Keratinocyte (primary cell): ENCODE measurements at regions not wholly inside any gene's neighbourhood (a gene's known extent, or its start where the extent isn't known, plus 50 kb on each side); places are given as distances from the start of the nearest gene placed in this dataset.

Source experiments
- DNase-seq: peaks from one replicate; pipeline ENCODE4 v3.0.0-alpha.2; 2011; ENCODE audit warnings: low read depth, missing footprints, low spot score
- FAIRE-seq: peaks from 2 replicates; lab custom pipeline; 2011; peaks lifted over from hg19 to GRCh38; lab: Jason Lieb, UNC
- H2AFZ ChIP-seq: 2 replicates; pipeline ENCODE4 v1.6.0; 2012; ENCODE audit warnings: low read length, control low read depth, inconsistent platforms; ENCODE audit not compliant: control insufficient read depth
- H3K27ac ChIP-seq: 2 replicates; pipeline ENCODE4 v1.5.1; 2011; ENCODE audit warnings: low read length; ENCODE audit not compliant: control insufficient read depth, insufficient read depth
- H3K27me3 ChIP-seq: 3 replicates; pipeline ENCODE4 v1.6.0; 2011; ENCODE audit warnings: low read length; ENCODE audit not compliant: control insufficient read depth, insufficient read depth; ENCODE audit errors: extremely low read depth
- H3K36me3 ChIP-seq, 2 experiments: 2 replicates in 1 of 2; 3 replicates in 1 of 2; pipeline ENCODE4 v1.5.1; 2011; ENCODE audit warnings: low read length in 2 of 2, mild to moderate bottlenecking in 1 of 2; ENCODE audit not compliant: control insufficient read depth in 2 of 2, insufficient read depth in 2 of 2; ENCODE audit errors: extremely low read depth in 1 of 2
- H3K4me1 ChIP-seq: 3 replicates; pipeline ENCODE4 v1.5.1; 2011; ENCODE audit warnings: low read length; ENCODE audit not compliant: control insufficient read depth, insufficient read depth; ENCODE audit errors: extremely low read depth
- H3K4me2 ChIP-seq: 3 replicates; pipeline ENCODE4 v1.6.0; 2011; ENCODE audit warnings: low read depth, low read length; ENCODE audit not compliant: control insufficient read depth, insufficient read depth; ENCODE audit errors: extremely low read depth
- H3K4me3 ChIP-seq, 3 experiments: fragments of 200-600 bp in 1 of 3; sonication (generic) in 1 of 3; 2 replicates in 2 of 3; 3 replicates in 1 of 3; pipeline ENCODE4 v1.5.1; 2011 to 2016; ENCODE audit warnings: low read length in 3 of 3, mild to moderate bottlenecking in 3 of 3, control low read depth in 2 of 3, inconsistent platforms in 1 of 3, low read depth in 1 of 3, mixed read lengths in 1 of 3, mixed run types in 1 of 3, moderate library complexity in 1 of 3; ENCODE audit not compliant: control insufficient read depth in 2 of 3, insufficient read depth in 2 of 3; ENCODE audit errors: extremely low read depth in 1 of 3
- H3K79me2 ChIP-seq: 2 replicates; pipeline ENCODE4 v1.6.0; 2012; ENCODE audit warnings: low read length; ENCODE audit not compliant: control insufficient read depth, insufficient read depth
- H3K9ac ChIP-seq: 3 replicates; pipeline ENCODE4 v1.6.0; 2011; ENCODE audit warnings: low read length; ENCODE audit not compliant: control insufficient read depth, insufficient read depth; ENCODE audit errors: extremely low read depth
- H3K9me1 ChIP-seq: 3 replicates; pipeline ENCODE4 v1.6.0; 2011; ENCODE audit warnings: low read length; ENCODE audit not compliant: control insufficient read depth, insufficient read depth; ENCODE audit errors: extremely low read depth
- H3K9me3 ChIP-seq: 2 replicates; pipeline ENCODE4 v1.5.1; 2012; ENCODE audit warnings: low read depth, low read length; ENCODE audit not compliant: control insufficient read depth
- H4K20me1 ChIP-seq: 3 replicates; pipeline ENCODE4 v1.6.0; 2011; ENCODE audit warnings: low read length; ENCODE audit not compliant: control insufficient read depth, insufficient read depth; ENCODE audit errors: extremely low read depth
- CTCF ChIP-seq, 3 experiments: IDR thresholded peaks in 1 of 3; conservative IDR thresholded peaks in 1 of 3; optimal IDR thresholded peaks in 1 of 3; 2 replicates in 2 of 3; 3 replicates in 1 of 3; pipeline versions ENCODE3 to v1.5.1; 2011; ENCODE audit warnings: low read length in 3 of 3, mild to moderate bottlenecking in 3 of 3, moderate library complexity in 2 of 3, control low read depth in 1 of 3, inconsistent platforms in 1 of 3; ENCODE audit not compliant: insufficient read depth in 2 of 3; ENCODE audit errors: extremely low read depth in 1 of 3
- EZH2 ChIP-seq: IDR thresholded peaks from one replicate; pipeline ENCODE4 v1.6.1; 2012; ENCODE audit warnings: inconsistent platforms, mild to moderate bottlenecking, low read length, moderate library complexity
- dilution Hi-C: fragments of 300-500 bp; cut with MboI; formaldehyde crosslinking; loops from one replicate; pipeline ENCODE4 v1.7.0; 2020; ENCODE audit warnings: low sequenced_read_pairs; ENCODE audit not compliant: extremely low pct_ligation_motif_present

GRCh38 chr21:31517664-31518414 is 141.7 kb upstream of the SOD1 start:
- Histone ChIP-seq H3K36me3 (no peaks in the 10 kb centered on the region), H4K20me1 (no peaks in the 10 kb centered on the region), H3K27me3 (no peaks in the 10 kb centered on the region), H3K9ac (no peak overlapping the region), H3K9me3 (no peaks in the 10 kb centered on the region), H3K4me2 (no peak overlapping the region), H3K27ac (no peak overlapping the region), H2AFZ (no peak overlapping the region), H3K79me2 (no peaks in the 10 kb centered on the region), H3K9me1 (no peaks in the 10 kb centered on the region), H3K4me3 (no peak overlapping the region), H3K4me1 (no peaks in the 10 kb centered on the region)
- DNase-seq (no peak), FAIRE-seq (no peak)
- TF ChIP-seq EZH2 (no peak), CTCF (optimal IDR thresholded peaks at IDR 0.05 in 1 of 3, IDR thresholded peaks at IDR 0.05 in 1 of 3, conservative IDR thresholded peaks at IDR 0.05 in 1 of 3; ENCODE audit: extremely low read depth in 1 of 3, insufficient read depth in 2 of 3, low read length in 3 of 3) (no peak)
- dilution Hi-C loops = no loop called here

- FAIRE-seq = no peak
- no peak overlapping the region for H3K27ac ChIP-seq
- dilution Hi-C loops = no loop called here
Observed at GRCh38 chr21:31515253-31515652, 144.2 kb upstream of the SOD1 start.

More at GRCh38 chr21:31515253-31515652, 144.2 kb upstream of the SOD1 start:
- no peaks in the 10 kb centered on the region for H3K79me2 ChIP-seq
- H3K4me2 ChIP-seq = no peak overlapping the region
- H4K20me1 ChIP-seq = no peaks in the 10 kb centered on the region
- no peaks in the 10 kb centered on the region for H3K36me3 ChIP-seq
- no peak for TF ChIP-seq EZH2
- no peak for TF ChIP-seq CTCF (optimal IDR thresholded peaks at IDR 0.05 in 1 of 3, IDR thresholded peaks at IDR 0.05 in 1 of 3, conservative IDR thresholded peaks at IDR 0.05 in 1 of 3; ENCODE audit: extremely low read depth in 1 of 3, insufficient read depth in 2 of 3, low read length in 3 of 3)
- H3K9ac ChIP-seq = no peak overlapping the region
- H3K27me3 ChIP-seq = no peaks in the 10 kb centered on the region
- no peak for DNase-seq
- H2AFZ ChIP-seq = no peak overlapping the region
- H3K4me3 ChIP-seq = no peak overlapping the region
- H3K9me1 ChIP-seq = no peaks in the 10 kb centered on the region
- no peaks in the 10 kb centered on the region for H3K9me3 ChIP-seq
- H3K4me1 ChIP-seq = peaks cover under 1% of the 10 kb centered on the region
